ENCODE measurements at regions not wholly inside any gene's neighbourhood (a gene's known extent, or its start where the extent isn't known, plus 50 kb on each side); places are given as distances from the start of the nearest gene placed in this dataset.

GRCh38 chr2:128773641-128774319 is 455.1 kb upstream of the HS6ST1 start:
- Histone ChIP-seq H3K27me3 (ENCODE audit: insufficient read depth, low read depth) (no peaks in the 10 kb centered on the region), H3K79me2 (ENCODE audit: insufficient read depth, low read depth) (no peaks in the 10 kb centered on the region), H3K27ac (no peak overlapping the region), H3K9ac (no peak overlapping the region), H4K20me1 (ENCODE audit: insufficient read depth) (no peaks in the 10 kb centered on the region), H3K4me1 (ENCODE audit: low read depth, poor library complexity, severe bottlenecking) (no peaks in the 10 kb centered on the region), H3K4me2 (no peak overlapping the region), H3K36me3 (ENCODE audit: insufficient read depth) (no peaks in the 10 kb centered on the region), H2AFZ (ENCODE audit: low read depth) (no peak overlapping the region), H3K4me3 (IDR thresholded peaks at IDR 0.05; ENCODE audit: insufficient read depth, low read depth, low read length) (no peak overlapping the region)
- TF ChIP-seq CTCF (conservative IDR thresholded peaks at IDR 0.05; ENCODE audit: low read depth, low read length): no peak

DNA sequence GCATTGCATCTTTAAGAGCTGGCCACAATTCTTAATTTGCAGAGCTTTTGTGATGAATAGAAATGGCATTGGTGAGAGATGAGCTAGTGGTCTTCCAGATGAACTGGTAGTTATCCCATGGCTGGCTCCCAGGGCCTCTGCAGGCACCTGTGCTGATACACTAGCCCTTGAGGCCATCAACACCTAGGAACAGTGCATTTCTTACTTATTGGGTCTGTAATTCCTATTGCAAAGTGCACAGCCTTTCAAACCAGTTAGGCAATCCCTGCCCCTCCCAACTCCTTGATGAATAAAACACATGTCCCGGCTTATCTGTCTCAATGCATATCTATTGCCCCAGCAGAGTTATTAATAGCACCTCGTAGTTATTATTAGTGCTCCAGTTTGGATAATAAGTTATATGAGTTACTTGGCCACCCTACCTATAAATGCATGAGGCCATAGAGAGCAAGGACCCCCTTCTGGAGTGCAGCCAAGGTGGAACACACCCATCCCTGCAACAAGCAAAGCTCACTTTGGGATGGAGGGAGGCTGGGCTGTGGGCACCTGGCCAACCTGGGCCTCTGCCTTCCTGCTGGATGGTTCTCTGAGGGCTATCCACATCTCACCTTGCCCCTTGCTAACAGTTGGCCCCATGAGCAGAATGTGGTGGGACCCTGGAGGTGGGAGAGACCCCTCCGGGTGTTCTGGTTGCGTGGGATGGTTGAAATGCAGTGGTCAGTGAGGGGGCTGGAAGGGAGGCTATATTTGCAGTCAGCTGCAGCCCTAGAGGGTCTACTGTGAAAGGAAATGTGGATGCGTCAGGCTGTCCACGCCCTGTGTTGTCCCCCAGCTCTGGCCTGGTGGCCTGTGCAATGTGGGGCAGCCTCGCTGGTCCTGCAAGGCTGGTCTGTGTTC is 455.9 kb upstream of the HS6ST1 start:
- Histone ChIP-seq H3K27ac (no peak overlapping the region), H3K27me3 (ENCODE audit: insufficient read depth, low read depth) (no peaks in the 10 kb centered on the region)
- no peak for TF ChIP-seq CTCF (conservative IDR thresholded peaks at IDR 0.05; ENCODE audit: low read depth, low read length)

GRCh38 chr2:128775217-128775913 is 456.7 kb upstream of the HS6ST1 start:
- no peaks in the 10 kb centered on the region for H3K27me3 ChIP-seq (ENCODE audit: insufficient read depth, low read depth)
- no peaks in the 10 kb centered on the region for H3K79me2 ChIP-seq (ENCODE audit: insufficient read depth, low read depth)
- H3K9ac ChIP-seq: no peak overlapping the region
- no peak for TF ChIP-seq CTCF (conservative IDR thresholded peaks at IDR 0.05; ENCODE audit: low read depth, low read length)
- no peak overlapping the region for H3K27ac ChIP-seq
- H3K4me3 ChIP-seq (IDR thresholded peaks at IDR 0.05; ENCODE audit: insufficient read depth, low read depth, low read length): no peak overlapping the region
- no peaks in the 10 kb centered on the region for H4K20me1 ChIP-seq (ENCODE audit: insufficient read depth)
- no peaks in the 10 kb centered on the region for H3K36me3 ChIP-seq (ENCODE audit: insufficient read depth)
- H3K4me1 ChIP-seq (ENCODE audit: low read depth, poor library complexity, severe bottlenecking): no peaks in the 10 kb centered on the region
- H3K4me2 ChIP-seq: no peak overlapping the region
- H2AFZ ChIP-seq (ENCODE audit: low read depth): no peak overlapping the region

More for the DNA sequence above, 455.9 kb upstream of the HS6ST1 start:
- Histone ChIP-seq H3K4me2 (no peak overlapping the region), H3K4me1 (ENCODE audit: low read depth, poor library complexity, severe bottlenecking) (no peaks in the 10 kb centered on the region), H3K79me2 (ENCODE audit: insufficient read depth, low read depth) (no peaks in the 10 kb centered on the region), H4K20me1 (ENCODE audit: insufficient read depth) (no peaks in the 10 kb centered on the region), H2AFZ (ENCODE audit: low read depth) (no peak overlapping the region), H3K9ac (no peak overlapping the region), H3K36me3 (ENCODE audit: insufficient read depth) (no peaks in the 10 kb centered on the region), H3K4me3 (IDR thresholded peaks at IDR 0.05; ENCODE audit: insufficient read depth, low read depth, low read length) (no peak overlapping the region)

DNA sequence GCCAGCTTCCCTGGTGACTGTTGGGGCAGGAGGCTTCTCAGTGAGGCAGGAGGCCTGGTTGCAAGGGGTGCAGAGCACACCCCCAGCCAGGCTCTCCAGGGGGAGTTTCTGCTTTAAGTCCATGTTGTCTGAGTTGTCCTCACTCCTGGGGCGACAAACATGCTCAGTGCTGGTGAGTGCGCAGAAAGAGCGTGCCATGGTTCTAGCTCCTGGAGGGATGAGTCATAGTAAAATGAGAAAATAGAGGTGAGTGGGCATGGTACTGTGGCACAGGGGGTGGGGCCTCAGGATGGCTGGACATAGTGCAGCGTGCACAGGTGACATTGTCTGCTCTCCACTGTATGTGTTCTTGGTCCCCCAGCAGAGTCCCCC is 457.2 kb upstream of the HS6ST1 start:
- no peaks in the 10 kb centered on the region for H3K36me3 ChIP-seq (ENCODE audit: insufficient read depth)
- no peak overlapping the region for H3K4me3 ChIP-seq (IDR thresholded peaks at IDR 0.05; ENCODE audit: insufficient read depth, low read depth, low read length)
- no peak overlapping the region for H2AFZ ChIP-seq (ENCODE audit: low read depth)
- TF ChIP-seq CTCF (conservative IDR thresholded peaks at IDR 0.05; ENCODE audit: low read depth, low read length): no peak
- H3K4me1 ChIP-seq (ENCODE audit: low read depth, poor library complexity, severe bottlenecking): no peaks in the 10 kb centered on the region
- no peak overlapping the region for H3K4me2 ChIP-seq
- no peaks in the 10 kb centered on the region for H3K79me2 ChIP-seq (ENCODE audit: insufficient read depth, low read depth)
- no peak overlapping the region for H3K9ac ChIP-seq
- H3K27ac ChIP-seq: no peak overlapping the region
- H4K20me1 ChIP-seq (ENCODE audit: insufficient read depth): no peaks in the 10 kb centered on the region
- H3K27me3 ChIP-seq (ENCODE audit: insufficient read depth, low read depth): no peaks in the 10 kb centered on the region

Measured in KMS-11 (cell line).